AG04450 (cell line): ENCODE measurements at regions not wholly inside any gene's neighbourhood (a gene's known extent, or its start where the extent isn't known, plus 50 kb on each side); places are given as distances from the start of the nearest gene placed in this dataset.
A peak's percentile ranks its signal among the peaks of the same experiment; 100 is the strongest.

ENCODE experiments used
- CTCF ChIA-PET: fragments of 300-600, 350-600 bp; formaldehyde crosslinking; extraction: SDS; loops from one replicate; lab custom pipeline; 2022; ENCODE audit warnings: antibody characterized with exemption, inconsistent platforms; lab: Charles Lee
- POLR2A ChIA-PET: fragments of 350-600 bp; formaldehyde crosslinking; extraction: SDS; loops from one replicate; lab custom pipeline; 2021; ENCODE audit warnings: antibody characterized with exemption, inconsistent platforms; lab: Yijun Ruan, JAX
- DNase-seq: peaks from one replicate; pipeline ENCODE4 v3.0.0-alpha.2; 2011; ENCODE audit warnings: low read depth, low spot score
- H3K27ac ChIP-seq: one replicate; pipeline ENCODE4 v1.5.1; 2012; ENCODE audit warnings: low read depth, low read length, control low read depth
- H3K27me3 ChIP-seq: one replicate; pipeline ENCODE4 v1.6.0; 2012; ENCODE audit warnings: low read length; ENCODE audit not compliant: control insufficient read depth, insufficient read depth
- H3K4me3 ChIP-seq: 2 replicates; pipeline ENCODE4 v1.5.1; 2011; ENCODE audit warnings: mild to moderate bottlenecking, low read depth, low read length, control low read depth
- H3K9me3 ChIP-seq: 2 replicates; pipeline ENCODE4 v1.5.1; 2012; ENCODE audit warnings: low read length; ENCODE audit not compliant: control insufficient read depth, insufficient read depth
- CTCF ChIP-seq: IDR thresholded peaks from 2 replicates; pipeline ENCODE4 v1.5.1; 2011; ENCODE audit warnings: low read depth, low read length, control low read depth, inconsistent platforms

- Histone ChIP-seq H3K27me3 (no peaks in the 10 kb centered on the region), H3K27ac (no peak overlapping the region), H3K4me3 (no peak overlapping the region), H3K9me3 (no peaks in the 10 kb centered on the region)
- CTCF ChIA-PET = interaction anchor here (0.7 kb wide), 1 partner anchor 850 kb away, joined by 3 read pairs; no protein-coding TSS in a partner anchor
- TF ChIP-seq CTCF = no peak
- POLR2A ChIA-PET = no interaction called here
- DNase-seq = no peak
Measured at GRCh38 chr4:110850461-110851442, 227.9 kb upstream of the PITX2 start.

GRCh38 chr4:110851989-110852388 is 229.1 kb upstream of the PITX2 start:
- TF ChIP-seq CTCF = no peak
- DNase-seq = no peak
- Histone ChIP-seq H3K27me3 (no peaks in the 10 kb centered on the region), H3K9me3 (no peaks in the 10 kb centered on the region), H3K27ac (no peak overlapping the region), H3K4me3 (no peak overlapping the region)
- POLR2A ChIA-PET = no interaction called here
- CTCF ChIA-PET = no interaction called here

GRCh38 chr4:110852793-110853192 is 229.9 kb upstream of the PITX2 start:
- POLR2A ChIA-PET = no interaction called here

GRCh38 chr4:110853242-110853641 is 230.4 kb upstream of the PITX2 start:
- H3K27ac ChIP-seq = no peak overlapping the region
- no peak for TF ChIP-seq CTCF
- no peak for DNase-seq
- ChIA-PET POLR2A (no interaction called here), CTCF (no interaction called here)
- H3K27me3 ChIP-seq = no peaks in the 10 kb centered on the region
- H3K4me3 ChIP-seq = no peak overlapping the region
- no peaks in the 10 kb centered on the region for H3K9me3 ChIP-seq

More at GRCh38 chr4:110852793-110853192, 229.9 kb upstream of the PITX2 start:
- no peaks in the 10 kb centered on the region for H3K9me3 ChIP-seq
- no peaks in the 10 kb centered on the region for H3K27me3 ChIP-seq
- DNase-seq = no peak
- no peak for TF ChIP-seq CTCF
- H3K27ac ChIP-seq = no peak overlapping the region
- CTCF ChIA-PET = no interaction called here
- no peak overlapping the region for H3K4me3 ChIP-seq

- TF ChIP-seq CTCF = no peak
- Histone ChIP-seq H3K4me3 (no peak overlapping the region), H3K27me3 (no peaks in the 10 kb centered on the region), H3K9me3 (no peaks in the 10 kb centered on the region), H3K27ac (no peak overlapping the region)
- peak; percentile 39 for DNase-seq
- ChIA-PET CTCF (no interaction called here), POLR2A (no interaction called here)
Measured at GRCh38 chr4:110854021-110854678, 231.3 kb upstream of the PITX2 start.
